Kidney (tissue), 13 donors: ENCODE measurements at regions not wholly inside any gene's neighbourhood (a gene's known extent, or its start where the extent isn't known, plus 50 kb on each side); places are given as distances from the start of the nearest gene placed in this dataset.

ENCODE experiments used
- DNase-seq, 5 donors: peaks; one replicate each; pipeline ENCODE4 v3.0.0-alpha.2; 2013 to 2020
- FAIRE-seq: peaks from 2 replicates; lab custom pipeline; 2012; peaks lifted over from hg19 to GRCh38; lab: Jason Lieb, UNC
- H3K27ac ChIP-seq, 2 donors: one replicate each; pipeline ENCODE4 v1.7.0; 2013; ENCODE audit warnings: low read depth in 2 of 2, low read length in 2 of 2, inconsistent platforms in 1 of 2
- H3K27me3 ChIP-seq: one replicate; pipeline ENCODE4 v1.7.1; 2013; ENCODE audit warnings: low read length, inconsistent platforms; ENCODE audit not compliant: control insufficient read depth, insufficient read depth
- H3K36me3 ChIP-seq, 3 donors: one replicate each; pipeline versions ENCODE4 v1.7.0 to v1.7.1; 2013; ENCODE audit warnings: low read length in 3 of 3, control low read depth in 1 of 3, inconsistent platforms in 1 of 3; ENCODE audit not compliant: insufficient read depth in 3 of 3, control insufficient read depth in 2 of 3
- H3K4me1 ChIP-seq, 3 donors: one replicate each; pipeline versions ENCODE4 v1.7.0 to v1.7.1; 2013; ENCODE audit warnings: low read length in 3 of 3, inconsistent platforms in 1 of 3, low read depth in 1 of 3; ENCODE audit not compliant: control insufficient read depth in 2 of 3, insufficient read depth in 2 of 3
- H3K4me3 ChIP-seq, 3 donors: one replicate each; pipeline versions ENCODE4 v1.7.0 to v1.8.1; 2013; ENCODE audit warnings: low read length in 3 of 3, control low read depth in 1 of 3, inconsistent platforms in 1 of 3
- H3K9ac ChIP-seq, 3 donors: one replicate each; pipeline versions ENCODE4 v1.7.0 to v1.7.1; 2013; ENCODE audit warnings: low read length in 3 of 3, control low read depth in 1 of 3, inconsistent platforms in 1 of 3
- H3K9me3 ChIP-seq, 3 donors: one replicate each; pipeline versions ENCODE4 v1.7.0 to v1.7.1; 2013; ENCODE audit warnings: low read length in 3 of 3, control low read depth in 1 of 3, inconsistent platforms in 1 of 3; ENCODE audit not compliant: control insufficient read depth in 2 of 3, insufficient read depth in 1 of 3
- intact Hi-C: fragments of 100-400 bp; cut with DNase I; formaldehyde crosslinking; loops from one replicate; pipeline ENCODE4 v1.11.1; 2022
- TF ChIP-seq, protein P1 (sequence below): IDR thresholded peaks from 3 replicates; pipeline ENCODE4 v1.5.1; 2012; ENCODE audit warnings: mild to moderate bottlenecking, moderate library complexity, borderline replicate concordance; ENCODE audit not compliant: insufficient read depth; ENCODE audit errors: extremely low read depth
- donor health status: control.
- donor health status: control.
- donor health status: control.
- donor health status: control.
- donor health status: control.
- donor health status: DM: yes; HTN: yes; CAD: no.
- donor health status: Normal renal cell carcinoma (clear cell type).

DNA sequence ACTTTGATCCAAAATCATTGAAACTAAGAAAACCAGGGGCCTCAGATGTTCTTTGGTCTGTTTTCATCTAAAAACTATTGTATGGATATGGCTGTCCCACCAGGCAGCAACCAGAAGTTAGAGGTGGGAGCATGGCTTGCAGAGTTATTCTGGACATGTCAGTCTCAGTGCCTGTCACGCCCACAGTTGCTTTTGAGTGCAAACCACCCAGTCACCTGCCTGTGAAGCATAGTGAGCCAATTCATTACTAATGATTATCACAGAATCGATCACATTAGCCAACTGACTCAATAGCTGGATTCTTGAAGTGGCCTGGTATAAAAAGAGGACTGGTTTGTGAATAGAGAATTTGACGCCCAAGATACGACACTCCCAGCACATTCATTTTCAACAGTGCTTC is 104.2 kb upstream of the SORBS2 start:
- Histone ChIP-seq H3K9ac (no peak overlapping the region), H3K4me1 (no peaks in the 10 kb centered on the region), H3K4me3 (no peak overlapping the region), H3K36me3 (no peaks in the 10 kb centered on the region), H3K27me3 (no peaks in the 10 kb centered on the region), H3K9me3 (no peaks in the 10 kb centered on the region), H3K27ac (no peak overlapping the region)
- intact Hi-C loops = no loop called here
- FAIRE-seq (no peak), DNase-seq (no peak)
- TF ChIP-seq, protein P1, sequence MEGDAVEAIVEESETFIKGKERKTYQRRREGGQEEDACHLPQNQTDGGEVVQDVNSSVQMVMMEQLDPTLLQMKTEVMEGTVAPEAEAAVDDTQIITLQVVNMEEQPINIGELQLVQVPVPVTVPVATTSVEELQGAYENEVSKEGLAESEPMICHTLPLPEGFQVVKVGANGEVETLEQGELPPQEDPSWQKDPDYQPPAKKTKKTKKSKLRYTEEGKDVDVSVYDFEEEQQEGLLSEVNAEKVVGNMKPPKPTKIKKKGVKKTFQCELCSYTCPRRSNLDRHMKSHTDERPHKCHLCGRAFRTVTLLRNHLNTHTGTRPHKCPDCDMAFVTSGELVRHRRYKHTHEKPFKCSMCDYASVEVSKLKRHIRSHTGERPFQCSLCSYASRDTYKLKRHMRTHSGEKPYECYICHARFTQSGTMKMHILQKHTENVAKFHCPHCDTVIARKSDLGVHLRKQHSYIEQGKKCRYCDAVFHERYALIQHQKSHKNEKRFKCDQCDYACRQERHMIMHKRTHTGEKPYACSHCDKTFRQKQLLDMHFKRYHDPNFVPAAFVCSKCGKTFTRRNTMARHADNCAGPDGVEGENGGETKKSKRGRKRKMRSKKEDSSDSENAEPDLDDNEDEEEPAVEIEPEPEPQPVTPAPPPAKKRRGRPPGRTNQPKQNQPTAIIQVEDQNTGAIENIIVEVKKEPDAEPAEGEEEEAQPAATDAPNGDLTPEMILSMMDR = no peak

DNA sequence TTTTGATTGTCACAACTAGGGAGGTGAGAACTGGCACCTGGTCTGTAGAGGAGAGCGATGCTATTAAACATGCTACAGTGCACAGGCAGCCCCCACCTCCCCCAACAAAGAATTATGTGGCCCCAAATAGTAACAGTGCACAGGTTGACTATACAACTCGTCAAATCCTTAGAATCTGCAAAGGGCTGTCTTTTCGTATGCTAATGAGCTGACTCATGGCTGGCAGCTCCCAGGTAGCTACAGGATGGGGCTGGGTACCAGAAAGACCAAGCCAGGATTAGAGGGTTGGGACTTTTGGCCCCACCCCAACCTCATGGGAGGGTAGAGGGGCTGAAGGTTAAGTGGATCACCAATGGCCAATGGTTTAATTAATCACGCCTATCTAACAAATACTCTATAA is 104.7 kb upstream of the SORBS2 start:
- Histone ChIP-seq H3K4me1 (no peaks in the 10 kb centered on the region), H3K36me3 (no peaks in the 10 kb centered on the region), H3K4me3 (no peak overlapping the region), H3K27me3 (no peaks in the 10 kb centered on the region), H3K9me3 (no peaks in the 10 kb centered on the region), H3K27ac (no peak overlapping the region), H3K9ac (no peak overlapping the region)
- DNase-seq = no peak
- FAIRE-seq = no peak
- intact Hi-C loops = no loop called here
- TF ChIP-seq, protein P1 = no peak

DNA sequence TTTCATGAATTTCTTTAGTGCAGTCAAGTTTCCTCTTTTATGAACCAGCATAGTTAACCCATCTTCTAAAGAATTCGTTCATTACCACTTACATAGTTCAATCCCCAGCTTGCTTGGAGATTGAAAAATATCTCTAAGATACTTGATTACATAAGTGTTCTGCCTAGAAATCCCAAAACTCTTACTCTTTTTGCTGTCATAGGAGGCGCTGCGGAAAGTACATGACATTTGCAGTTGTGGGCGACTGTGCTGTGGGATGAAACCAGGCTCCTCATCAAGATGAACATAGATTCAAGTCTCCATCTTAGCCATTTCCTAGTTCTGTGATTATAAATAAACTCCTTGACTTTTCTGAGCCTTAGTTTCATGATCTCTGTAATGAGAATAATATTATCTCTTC is 107.1 kb upstream of the SORBS2 start:
- intact Hi-C loops = no loop called here

More for the DNA sequence above, 107.1 kb upstream of the SORBS2 start:
- Histone ChIP-seq H3K4me3 (no peak overlapping the region), H3K36me3 (no peaks in the 10 kb centered on the region), H3K27ac (no peak overlapping the region), H3K9me3 (no peaks in the 10 kb centered on the region), H3K9ac (no peak overlapping the region), H3K4me1 (no peaks in the 10 kb centered on the region), H3K27me3 (no peaks in the 10 kb centered on the region)
- TF ChIP-seq, protein P1 = no peak
- DNase-seq (no peak), FAIRE-seq (no peak)
